ENCODE measurements at regions not wholly inside any gene's neighbourhood (a gene's known extent, or its start where the extent isn't known, plus 50 kb on each side); places are given as distances from the start of the nearest gene placed in this dataset.
A peak's percentile ranks its signal among the peaks of the same experiment; 100 is the strongest.

DNA sequence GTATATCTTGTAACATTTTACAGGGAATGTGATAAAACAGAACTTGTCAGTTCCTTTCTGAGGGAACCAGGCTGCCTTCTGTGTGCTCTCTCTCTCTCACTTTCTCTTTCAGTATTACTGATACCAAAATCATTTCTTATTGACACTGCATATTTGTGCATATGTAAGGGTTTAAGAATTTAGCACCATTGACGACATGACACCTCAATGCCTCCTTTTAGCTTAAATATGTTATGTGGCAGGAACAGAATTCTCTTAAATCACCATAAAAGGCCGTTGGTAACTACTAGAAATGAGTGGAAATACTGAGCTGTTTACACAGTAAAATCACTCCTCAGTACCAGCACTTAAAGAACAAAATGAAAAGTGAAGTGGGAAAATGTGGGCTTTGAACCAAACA, 457.7 kb upstream of the SYT1 start:
- no peak for DNase-seq (ENCODE audit: low spot score)

DNA sequence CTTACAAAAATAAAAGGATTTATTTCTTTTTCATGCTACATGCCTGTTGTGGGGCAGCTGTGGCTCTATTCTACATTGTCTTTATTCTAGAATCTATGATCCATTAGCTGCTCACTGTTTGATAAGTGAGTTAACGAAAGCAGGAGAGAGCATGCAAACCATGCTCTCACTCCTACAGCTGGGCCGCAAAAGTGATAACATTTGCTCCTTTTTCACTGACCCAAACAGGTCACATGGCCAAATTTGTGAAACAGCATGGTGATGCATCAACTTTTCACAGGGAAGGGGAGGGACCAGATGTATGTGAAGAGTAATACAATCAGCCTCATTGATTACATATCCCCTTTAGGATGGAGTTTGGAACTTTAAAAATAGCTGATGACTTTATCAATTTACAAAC, 456.9 kb upstream of the SYT1 start:
- DNase-seq (ENCODE audit: low spot score) = no peak

DNA sequence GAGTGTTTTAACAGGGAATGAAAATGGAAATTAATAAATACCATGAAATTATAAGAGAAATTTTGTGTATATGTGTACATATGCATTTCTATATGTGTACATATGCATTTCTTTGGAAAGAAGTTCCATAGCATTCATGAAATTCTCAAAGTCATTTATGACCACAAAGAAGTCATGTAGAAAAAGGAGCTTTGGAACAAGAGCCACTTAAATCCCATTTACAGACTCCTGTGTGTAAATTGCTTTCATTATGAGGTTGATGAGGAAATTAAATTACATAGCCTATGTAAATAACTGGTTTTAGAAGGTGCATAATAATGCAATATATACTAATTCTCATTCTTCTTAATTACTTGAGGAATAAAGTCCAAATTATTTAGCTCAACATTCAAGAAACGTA, 450.5 kb upstream of the SYT1 start:
- no peak for DNase-seq (ENCODE audit: low spot score)

DNA sequence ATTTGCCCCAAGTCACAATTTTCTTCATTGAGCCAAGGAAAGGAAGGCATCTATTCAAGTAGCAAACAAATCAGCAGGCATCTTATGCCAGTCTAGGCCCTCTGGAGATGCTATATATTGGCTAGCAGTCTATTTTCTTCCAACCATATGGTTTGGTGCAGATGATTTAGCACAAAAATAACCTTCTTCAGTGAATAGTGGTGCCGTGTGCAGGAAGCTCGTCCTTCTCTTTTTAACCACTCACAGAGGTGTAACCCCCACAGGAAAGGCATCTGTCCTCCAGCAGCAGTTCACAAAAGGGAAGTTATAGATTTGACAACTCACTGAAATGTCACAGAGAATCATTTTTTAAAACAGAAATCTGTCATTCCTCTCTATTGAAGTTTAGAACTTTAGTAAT, 445.7 kb upstream of the SYT1 start:
- no peak for DNase-seq (ENCODE audit: low spot score)

DNA sequence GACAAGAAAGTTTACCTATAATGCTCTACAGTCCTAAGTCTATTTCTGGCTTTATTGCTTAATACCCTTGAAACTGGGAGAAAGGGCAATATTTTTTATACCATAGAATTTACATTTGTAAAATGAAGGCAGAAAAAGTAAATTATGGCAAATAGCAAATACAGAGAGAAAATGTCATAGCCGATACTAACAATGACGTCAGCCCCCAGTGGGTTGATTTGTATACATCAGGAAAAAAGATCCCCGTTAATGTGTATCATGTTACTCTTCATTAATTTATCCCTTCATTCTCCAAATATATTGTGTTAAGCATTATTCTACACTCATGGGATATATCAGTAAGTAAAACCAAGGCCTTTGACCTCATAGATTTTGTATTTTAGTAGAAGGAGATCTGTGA, 445.1 kb upstream of the SYT1 start:
- no peak for DNase-seq (ENCODE audit: low spot score)

DNA sequence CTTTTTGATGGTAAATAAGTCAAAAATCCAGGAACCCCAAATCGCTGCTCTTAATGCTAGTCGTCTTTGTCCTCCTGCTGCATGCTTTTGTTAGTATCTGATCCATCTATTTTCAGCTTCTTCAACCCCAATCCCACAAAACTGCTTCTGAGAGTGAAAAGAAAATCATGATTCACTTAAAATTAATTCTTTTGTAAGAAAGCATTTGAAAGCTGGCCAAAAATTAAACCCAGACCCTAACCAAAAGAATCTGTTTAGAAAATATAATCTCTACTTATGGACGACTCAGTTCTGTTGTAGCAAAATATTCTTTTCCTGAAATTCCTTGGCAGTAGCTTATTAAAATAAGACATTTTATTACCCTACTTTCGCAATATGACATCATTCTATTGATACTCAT, 443.6 kb upstream of the SYT1 start:
- peak; percentile 9 for DNase-seq (ENCODE audit: low spot score)

DNA sequence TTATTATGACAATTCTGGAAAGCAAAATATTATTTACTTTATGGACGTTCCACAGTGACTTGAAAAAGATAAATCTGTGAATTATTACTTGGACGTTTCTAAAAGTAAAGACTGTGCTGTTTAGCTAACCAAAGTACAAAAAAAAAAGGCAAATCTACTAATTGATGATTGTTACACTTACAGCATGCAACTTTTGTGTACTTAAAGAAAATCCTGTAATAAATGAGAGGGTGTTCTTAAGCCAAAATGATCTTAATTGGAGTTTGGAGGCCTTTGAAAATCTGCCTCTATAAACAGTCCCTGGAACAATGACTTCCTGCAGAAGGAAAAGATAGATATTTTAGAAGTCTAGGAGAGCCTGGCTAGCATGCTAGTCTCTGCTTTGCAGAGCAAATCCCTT, 434.0 kb upstream of the SYT1 start:
- no peak for DNase-seq (ENCODE audit: low spot score)

DNA sequence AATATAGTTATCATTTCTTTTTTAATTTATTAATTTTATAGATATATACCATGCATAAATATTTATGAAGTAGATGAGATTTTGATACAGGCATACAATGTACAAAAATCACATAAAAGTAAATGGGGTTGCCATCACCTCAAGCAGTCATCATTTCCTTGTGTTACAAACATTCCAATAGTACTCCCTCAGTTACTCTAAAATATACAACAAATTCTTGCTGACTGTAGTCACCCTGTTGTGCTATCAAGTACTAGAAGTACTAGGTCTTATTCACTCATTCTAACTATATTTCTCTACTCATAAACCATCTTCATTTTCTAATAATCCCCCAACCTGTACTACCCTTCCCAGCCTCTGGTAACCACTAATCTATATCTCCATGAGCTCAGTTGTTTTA, 432.6 kb upstream of the SYT1 start:
- no peak for DNase-seq (ENCODE audit: low spot score)

DNA sequence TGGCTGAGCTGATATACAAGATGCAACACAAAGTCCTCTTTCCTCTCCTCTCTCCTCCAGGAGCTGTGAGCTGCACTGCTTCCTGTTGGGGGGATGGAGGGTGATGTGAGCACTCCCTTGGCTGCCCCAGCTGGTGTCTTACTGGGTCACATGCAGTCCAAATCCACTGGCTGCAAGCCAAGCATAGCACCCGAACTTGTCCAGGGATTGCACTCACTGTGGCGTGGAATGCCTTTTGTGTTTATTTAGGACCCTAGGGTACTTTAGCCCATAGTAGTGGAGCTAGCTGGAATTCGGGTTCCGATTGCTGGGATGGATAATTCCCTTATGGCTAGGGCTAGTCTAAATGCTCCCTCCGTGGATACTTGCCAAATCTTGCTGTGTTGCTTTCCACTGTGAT, 424.9 kb upstream of the SYT1 start:
- DNase-seq (ENCODE audit: low spot score) = no peak

DNA sequence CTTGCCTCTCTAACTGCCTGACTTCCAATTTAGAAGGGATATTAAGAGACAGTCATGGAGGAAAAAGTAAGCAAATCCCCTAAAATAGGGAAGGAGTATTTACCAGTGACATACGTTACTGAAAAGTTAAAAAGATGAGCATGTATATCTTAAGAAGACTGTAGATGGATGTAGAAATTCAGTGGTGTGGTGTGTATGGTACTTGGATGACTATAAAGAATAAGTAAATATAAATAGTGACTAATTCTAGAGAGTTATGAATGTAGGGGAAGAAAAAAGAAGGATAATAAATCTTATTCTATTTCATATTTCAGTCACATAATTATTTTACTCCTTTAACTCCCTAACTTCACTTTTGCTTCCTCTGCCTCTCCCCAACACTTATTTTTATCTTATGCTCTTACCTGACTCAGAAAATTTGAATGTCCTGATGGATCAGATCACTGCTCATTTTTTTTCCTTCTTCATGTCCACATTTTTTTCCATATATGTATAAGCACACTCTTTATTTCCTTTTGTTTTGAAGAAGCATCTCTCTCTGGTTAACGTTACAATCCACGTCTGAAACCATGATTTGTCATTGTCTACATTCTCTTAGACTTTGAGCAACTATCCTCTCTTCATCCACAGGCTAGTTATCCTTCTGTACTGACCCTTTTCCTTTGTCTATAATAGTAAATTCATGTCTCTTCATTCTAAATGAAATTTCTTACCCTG, 422.7 kb upstream of the SYT1 start:
- DNase-seq (ENCODE audit: low spot score) = no peak

DNA sequence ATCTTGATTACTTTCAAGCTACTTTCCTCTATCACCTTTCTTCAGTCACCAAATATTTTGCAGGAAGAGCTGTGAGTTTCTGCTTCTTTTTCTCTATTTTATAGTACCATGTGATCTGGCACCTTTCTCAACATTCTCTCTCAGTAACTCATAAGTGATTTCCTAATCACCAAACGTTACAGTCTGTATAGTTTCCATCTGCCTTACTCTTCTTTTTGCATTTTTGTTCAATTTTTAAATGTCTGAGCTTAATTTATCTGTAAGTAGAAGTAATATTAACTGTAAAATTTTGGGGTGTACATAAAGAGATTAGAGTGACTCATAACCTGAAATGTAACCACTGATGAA, 422.1 kb upstream of the SYT1 start:
- peak; percentile 51 for DNase-seq (ENCODE audit: low spot score)

DNA sequence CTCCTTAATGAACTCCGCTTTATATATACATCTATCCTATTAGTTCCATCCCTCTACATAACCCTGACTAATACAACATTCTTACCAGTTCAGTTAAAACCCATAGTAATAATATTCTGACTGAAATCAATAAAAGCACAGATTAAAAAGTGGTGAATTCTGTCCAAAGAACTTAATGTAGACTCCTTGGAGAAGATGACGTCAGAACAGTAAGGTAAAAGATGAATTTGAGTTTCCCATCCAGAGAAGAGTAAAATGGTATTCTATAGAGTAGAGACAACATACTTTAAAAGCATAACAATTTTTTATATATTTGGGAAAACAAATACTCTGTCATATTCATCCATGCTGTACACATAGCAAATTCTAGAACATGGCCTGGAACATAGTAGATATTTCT, 418.0 kb upstream of the SYT1 start:
- DNase-seq (ENCODE audit: low spot score) = no peak

DNA sequence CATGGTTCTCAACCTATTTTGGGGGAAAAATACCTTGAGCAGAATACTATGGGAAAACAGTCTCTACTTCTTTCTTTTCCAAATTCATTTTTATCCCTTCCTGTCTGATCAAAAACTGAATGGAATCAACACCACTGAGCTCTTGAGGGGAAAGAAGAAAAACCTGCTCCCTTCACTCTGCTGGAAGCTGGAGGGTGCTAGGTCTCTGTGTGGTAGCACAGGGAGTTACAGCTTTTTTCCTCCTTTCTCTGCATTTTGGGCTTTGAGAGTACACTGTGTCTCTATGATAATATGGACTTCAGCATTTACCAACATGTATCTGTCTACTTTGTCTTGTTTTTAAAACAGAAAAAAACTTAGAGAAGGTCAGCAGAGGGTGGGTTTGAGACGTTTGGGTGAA, 417.2 kb upstream of the SYT1 start:
- DNase-seq (ENCODE audit: low spot score) = no peak

DNA sequence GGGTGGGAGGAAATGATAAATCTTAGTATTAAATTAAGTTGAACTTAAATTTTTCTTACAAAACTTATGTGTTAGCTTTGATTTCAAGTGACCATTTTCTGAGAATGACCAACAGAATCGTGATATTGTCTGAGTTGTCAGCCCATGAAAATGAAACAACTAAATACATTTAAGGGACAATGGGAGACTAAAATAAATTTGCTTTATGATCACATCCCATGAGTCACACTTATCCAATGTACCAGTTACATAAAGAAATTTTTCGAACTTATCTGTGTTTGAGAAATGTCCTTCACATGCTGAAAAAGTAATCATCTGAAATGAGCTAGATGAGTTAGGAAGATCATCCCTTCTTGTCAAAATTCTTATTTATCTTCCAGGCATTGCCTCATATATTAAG, 415.9 kb upstream of the SYT1 start:
- no peak for DNase-seq (ENCODE audit: low spot score)

DNA sequence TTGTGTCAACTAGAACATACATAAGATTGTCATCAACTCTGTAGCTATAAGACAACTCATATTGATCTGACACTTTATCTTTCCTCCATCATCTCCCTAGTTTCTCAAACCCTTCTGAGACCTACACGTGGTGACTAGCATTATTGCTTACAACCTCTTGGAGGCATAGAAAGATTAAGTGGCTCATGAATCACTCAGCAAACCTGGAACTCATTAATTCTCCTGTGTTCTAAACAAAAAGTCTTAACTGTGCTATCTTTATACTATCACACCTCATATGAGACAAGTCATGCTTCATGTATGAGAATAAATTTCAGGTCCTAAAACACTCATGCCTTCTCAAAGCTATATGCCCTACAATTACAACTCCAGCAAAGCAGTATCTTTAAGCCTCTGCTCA, 408.6 kb upstream of the SYT1 start:
- no peak for DNase-seq (ENCODE audit: low spot score)

DNA sequence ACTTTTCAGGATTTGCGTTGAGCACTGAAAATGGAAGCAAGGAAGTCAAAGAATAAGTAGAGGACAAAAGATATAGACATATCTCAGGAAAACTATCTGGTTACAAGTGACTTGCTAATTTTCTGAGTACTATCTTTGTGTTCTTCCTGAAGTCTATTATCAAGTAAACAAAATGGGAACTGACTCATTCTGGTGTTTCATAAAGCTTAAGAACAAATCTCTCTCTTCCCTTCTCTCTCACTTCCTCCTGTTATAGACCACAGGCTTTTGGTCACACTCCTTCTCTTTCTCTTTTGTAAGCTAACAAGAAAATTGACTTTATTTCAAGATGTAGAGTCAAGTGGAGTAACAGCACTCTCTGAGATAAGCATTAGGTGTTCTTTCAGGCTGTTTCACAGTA, 406.6 kb upstream of the SYT1 start:
- no peak for DNase-seq (ENCODE audit: low spot score)

DNA sequence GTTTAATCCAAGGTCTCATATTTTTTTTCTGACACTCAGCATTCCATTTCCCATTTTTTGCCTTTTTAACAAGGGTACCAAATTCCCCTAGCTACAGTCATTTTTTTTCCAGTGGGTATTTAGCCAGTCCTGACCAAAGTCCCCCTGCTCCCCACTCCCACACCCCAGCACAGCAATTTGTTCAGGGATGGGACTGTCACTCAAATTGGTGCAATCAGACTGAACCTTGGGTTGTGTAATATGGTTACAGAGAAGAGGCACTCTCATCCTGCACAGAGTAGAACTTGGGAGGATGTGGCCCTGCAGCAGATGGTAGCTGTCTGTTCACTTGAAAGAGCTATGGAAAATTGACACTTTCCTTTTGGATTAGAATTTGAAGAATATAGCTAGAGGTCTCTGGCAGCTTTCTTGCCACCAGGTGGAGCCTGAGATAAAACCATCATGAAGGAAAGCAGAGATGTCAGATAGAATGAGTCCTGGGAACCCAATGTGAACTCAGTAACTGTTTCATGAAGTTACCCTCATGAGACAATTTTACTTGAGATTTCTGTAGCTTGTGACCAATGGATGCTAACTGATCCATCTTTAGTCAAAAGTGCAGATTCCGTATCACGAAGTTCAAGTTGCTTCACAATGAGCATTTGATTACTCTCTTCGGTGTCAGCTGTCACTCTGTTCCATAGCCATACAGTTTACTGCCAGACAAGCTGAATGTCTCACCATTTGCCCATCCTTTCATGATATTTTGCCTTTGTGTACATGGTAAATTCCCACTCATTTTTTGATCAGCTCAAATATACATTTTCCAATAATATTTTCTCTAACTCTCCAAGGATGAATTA, 394.0 kb upstream of the SYT1 start:
- peak; percentile 33 for DNase-seq (ENCODE audit: low spot score)

DNA sequence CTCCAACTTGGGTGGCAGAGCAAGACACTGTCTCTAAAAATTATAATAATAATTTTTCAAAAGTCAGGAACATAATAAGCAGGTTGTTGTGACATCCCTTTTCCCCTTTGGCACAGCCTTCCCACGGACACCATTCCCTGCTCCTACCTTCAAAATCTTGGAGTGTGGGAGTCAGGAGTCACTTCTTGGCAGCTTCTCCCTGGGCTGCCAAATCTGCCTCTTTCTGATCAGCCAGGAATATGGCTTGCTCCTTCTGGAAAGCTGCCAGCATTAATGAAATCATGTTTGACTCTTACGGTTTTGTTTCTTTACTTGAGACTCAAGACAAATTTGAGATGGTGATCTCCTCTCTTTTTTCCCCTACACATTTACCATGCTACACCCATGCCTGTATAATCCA, 391.4 kb upstream of the SYT1 start:
- peak; percentile 2 for DNase-seq (ENCODE audit: low spot score)

DNA sequence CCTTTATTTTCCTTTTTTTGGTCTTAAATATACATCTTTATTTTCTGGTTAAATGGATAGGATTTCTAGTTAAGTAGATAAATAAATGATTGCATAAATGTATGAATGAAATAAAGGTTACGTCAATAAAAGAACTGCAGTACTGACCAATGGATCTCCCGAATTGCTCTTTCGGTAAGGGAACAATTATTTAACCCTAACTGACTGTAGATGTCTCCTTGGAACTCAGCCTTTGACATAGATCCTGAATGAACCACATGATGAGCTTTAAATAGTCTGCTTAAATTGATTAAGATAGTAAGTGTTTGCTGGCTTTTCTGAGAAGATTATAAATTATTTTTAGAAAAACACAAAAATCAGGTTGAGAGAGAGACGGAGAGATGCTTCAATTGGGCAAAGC, 391.0 kb upstream of the SYT1 start:
- DNase-seq (ENCODE audit: low spot score) = no peak

DNA sequence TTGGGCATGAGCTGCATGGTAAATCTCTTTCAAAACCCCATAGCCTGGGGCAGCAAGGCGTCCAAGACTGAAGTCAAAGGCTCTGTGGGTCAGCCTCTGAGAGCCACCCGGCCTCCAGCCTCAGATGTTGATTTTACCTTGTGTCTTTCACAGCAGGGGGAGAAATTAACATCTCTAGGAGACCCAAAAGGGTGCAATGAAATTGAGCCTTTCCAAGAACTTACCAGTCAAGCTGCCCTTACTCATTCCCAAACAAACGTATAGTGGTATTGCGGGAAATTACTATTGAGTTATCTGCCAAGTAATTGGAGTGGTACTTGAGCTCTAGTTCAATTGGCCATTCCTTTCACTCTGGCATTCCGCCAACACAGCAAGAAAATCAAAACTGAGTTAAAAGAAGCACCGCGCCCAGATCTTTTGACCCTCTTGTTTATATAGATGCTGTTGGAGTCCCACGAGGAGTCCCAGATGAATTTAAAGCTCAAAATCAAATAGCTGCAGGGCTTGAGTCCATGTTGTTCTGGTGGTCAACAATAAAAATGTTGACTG, 380.7 kb upstream of the SYT1 start:
- DNase-seq (ENCODE audit: low spot score) = no peak

DNA sequence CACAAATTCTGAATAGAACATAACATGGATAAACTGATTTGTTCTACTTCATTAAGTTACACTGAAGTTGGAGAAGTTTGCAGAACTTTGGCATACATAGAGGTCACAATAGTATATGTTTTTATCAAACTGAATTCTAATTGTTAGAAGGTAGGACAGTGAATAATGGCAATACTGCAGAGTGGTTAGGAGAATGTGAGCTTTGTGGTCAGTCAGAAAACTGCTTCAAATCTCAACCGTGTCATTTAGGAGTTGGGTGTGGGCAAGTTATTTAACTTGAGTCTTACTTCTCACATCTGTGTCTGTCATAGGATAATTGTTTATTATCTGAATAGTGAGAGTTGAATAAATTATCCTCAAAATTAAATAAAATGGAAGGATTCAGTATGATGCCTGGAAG, 374.6 kb upstream of the SYT1 start:
- no peak for DNase-seq (ENCODE audit: low spot score)

DNA sequence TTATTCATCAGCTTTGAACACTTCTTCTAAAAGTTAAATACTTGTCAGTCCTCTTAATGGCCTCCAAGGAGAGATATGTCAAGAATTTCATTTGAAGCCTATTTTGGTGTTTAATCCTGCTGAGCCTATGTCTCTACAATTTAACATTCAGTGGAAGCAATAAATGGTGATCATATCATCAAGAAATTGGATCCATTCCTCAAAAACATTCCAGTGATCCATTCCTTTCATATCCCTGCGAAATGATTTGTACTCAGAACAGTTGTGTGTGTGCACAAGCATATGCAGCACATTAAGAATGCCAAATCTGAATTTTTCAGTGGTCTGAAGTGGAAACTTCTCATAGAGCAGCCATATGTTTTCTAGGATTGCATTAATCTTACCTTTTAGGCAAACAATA, 373.7 kb upstream of the SYT1 start:
- peak; percentile 37 for DNase-seq (ENCODE audit: low spot score)

DNA sequence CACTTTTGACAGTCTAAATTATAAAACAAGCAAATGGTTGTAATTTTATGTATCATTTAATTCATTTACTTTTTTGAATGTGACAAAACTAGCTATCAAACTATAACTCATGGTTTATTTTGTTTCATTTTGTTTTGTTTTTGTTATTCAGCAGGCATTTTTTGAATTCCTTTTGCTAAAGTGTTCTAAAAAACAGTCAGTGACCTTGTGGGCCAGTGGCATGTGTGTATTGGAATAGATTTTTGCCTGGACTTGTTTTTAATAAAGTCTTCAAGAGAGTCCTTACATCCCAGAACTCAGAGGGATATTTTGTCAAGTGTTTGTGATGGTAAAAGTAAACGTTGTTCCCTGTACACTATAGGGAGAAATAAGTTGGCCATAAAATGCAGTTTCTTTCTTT, 369.7 kb upstream of the SYT1 start:
- peak; percentile 40 for DNase-seq (ENCODE audit: low spot score)

DNA sequence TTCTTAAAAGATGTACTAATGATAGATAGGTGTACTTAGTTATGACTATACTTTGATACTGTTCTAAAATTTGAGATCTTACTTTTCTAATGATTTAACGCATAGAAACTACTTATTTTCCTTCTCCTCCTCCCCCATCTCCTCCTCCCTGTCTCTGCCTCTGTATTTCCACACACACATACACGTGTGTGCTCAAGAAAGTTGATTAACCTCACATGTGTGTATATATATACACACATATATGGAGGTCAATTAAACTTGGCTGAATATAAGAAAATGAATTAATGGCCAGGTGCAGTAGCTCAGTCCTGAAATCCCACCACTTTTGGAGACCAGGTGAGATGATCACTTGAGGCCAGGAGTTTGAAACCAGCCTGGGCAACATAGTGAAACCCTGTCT, 362.7 kb upstream of the SYT1 start:
- DNase-seq (ENCODE audit: low spot score) = no peak

Measured in GM03348 (cell line).